HCT116 (cell line): ENCODE measurements at regions not wholly inside any gene's neighbourhood (a gene's known extent, or its start where the extent isn't known, plus 50 kb on each side); places are given as distances from the start of the nearest gene placed in this dataset.

Experiments
- ATAC-seq: fragments of 200-7000 bp; cut with Tn5 transposase; 2 replicates; pipeline ENCODE4 v1.9.1; 2020; ENCODE audit warnings: mild to moderate bottlenecking, moderate library complexity
- BruUV-seq: library from RNA; stranded (reverse); fragments of 400-500 nt; replicated peaks from 2 replicates; lab custom pipeline; 2021; lab: Mats Ljungman, UMichigan
- CTCF ChIA-PET: fragments of 300-600 bp; sonication (Branson Sonifier 250); formaldehyde crosslinking; loops from one replicate; lab custom pipeline; 2021; ENCODE audit warnings: antibody characterized with exemption; lab: Charles Lee
- POLR2A ChIA-PET: fragments of 300-600, 350-600 bp; sonication (Branson Sonifier 250); formaldehyde crosslinking; loops from one replicate; lab custom pipeline; 2021; ENCODE audit warnings: antibody characterized with exemption; lab: Charles Lee
- RAD21 ChIA-PET, 2 experiments: fragments of 300-600 bp; sonication (Branson Sonifier 250); formaldehyde crosslinking; loops; one replicate each; lab custom pipeline; 2023; ENCODE audit warnings: low total read pairs in 2 of 2; ENCODE audit not compliant: uncharacterized antibody in 2 of 2, unreplicated experiment in 2 of 2, low non-redundant PET in 1 of 2; lab: Charles Lee
- DNase-seq: peaks from one replicate; pipeline ENCODE4 v3.0.0-alpha.2; 2010; ENCODE audit warnings: low read depth, low spot score
- H2AFZ ChIP-seq: fragments of 200-600 bp; shearing (Covaris generic), sonication (generic); 2 replicates; pipeline ENCODE4 v1.6.1; 2017; ENCODE audit warnings: low read depth, mixed run types, mixed read lengths, antibody characterized with exemption, low read length; ENCODE audit not compliant: poor library complexity, severe bottlenecking
- H3K27ac ChIP-seq: 2 replicates; pipeline ENCODE4 v1.5.1; 2012; ENCODE audit warnings: low read depth, low read length
- H3K27me3 ChIP-seq: fragments of 200-600 bp; sonication (generic); 2 replicates; pipeline ENCODE4 v1.6.1; 2016; ENCODE audit warnings: mixed run types, low read length, mixed read lengths; ENCODE audit not compliant: insufficient read depth
- H3K36me3 ChIP-seq, 2 experiments: fragments of 200-500 bp in 1 of 2; fragments of 200-600 bp in 1 of 2; sonication (Bioruptor generic) in 1 of 2; sonication (generic) in 1 of 2; 2 replicates each; pipeline versions ENCODE4 v1.5.1 to v1.6.1; 2014 to 2016; ENCODE audit warnings: low read length in 2 of 2, inconsistent platforms in 1 of 2, mixed read lengths in 1 of 2, mixed run types in 1 of 2; ENCODE audit not compliant: insufficient read depth in 2 of 2, control insufficient read depth in 1 of 2
- H3K4me1 ChIP-seq, 2 experiments: fragments of 200-600 bp in 1 of 2; sonication (generic) in 1 of 2; 2 replicates each; pipeline versions ENCODE4 v1.5.1 to v1.6.1; 2012 to 2017; ENCODE audit warnings: low read length in 2 of 2, inconsistent platforms in 1 of 2, mild to moderate bottlenecking in 1 of 2, mixed read lengths in 1 of 2, mixed run types in 1 of 2, moderate library complexity in 1 of 2; ENCODE audit not compliant: insufficient read depth in 2 of 2, control insufficient read depth in 1 of 2
- H3K4me2 ChIP-seq: fragments of 200-600 bp; sonication (generic); 2 replicates; pipeline ENCODE4 v1.6.1; 2017; ENCODE audit warnings: mixed run types, low read length, mixed read lengths
- H3K4me3 ChIP-seq, 2 experiments: fragments of 200-600 bp in 1 of 2; sonication (generic) in 1 of 2; replicated peaks in 1 of 2; 2 replicates each; pipeline ENCODE4 v1.5.1; 2011 to 2016; ENCODE audit warnings: low read length in 2 of 2, control low read depth in 1 of 2, low read depth in 1 of 2, mild to moderate bottlenecking in 1 of 2, mixed read lengths in 1 of 2, mixed run types in 1 of 2
- H3K79me2 ChIP-seq: fragments of 200-600 bp; sonication (generic); 2 replicates; pipeline ENCODE4 v1.6.1; 2017; ENCODE audit warnings: mild to moderate bottlenecking, mixed run types, low read length, moderate library complexity, mixed read lengths; ENCODE audit not compliant: insufficient read depth
- H3K9ac ChIP-seq: fragments of 200-600 bp; sonication (generic); 2 replicates; pipeline ENCODE4 v1.6.1; 2016; ENCODE audit warnings: low read length, mixed read lengths
- H3K9me2 ChIP-seq: fragments of 200-600 bp; sonication (generic), shearing (Covaris generic); 2 replicates; pipeline ENCODE4 v1.6.1; 2017; ENCODE audit warnings: mixed run types, mild to moderate bottlenecking, moderate library complexity; ENCODE audit not compliant: insufficient read depth
- H3K9me3 ChIP-seq, 2 experiments: fragments of 200-500 bp in 1 of 2; fragments of 200-600 bp in 1 of 2; sonication (Bioruptor generic) in 1 of 2; sonication (generic) in 1 of 2; 2 replicates each; pipeline ENCODE4 v1.6.1; 2014 to 2017; ENCODE audit warnings: low read length in 2 of 2, mixed read lengths in 2 of 2, inconsistent platforms in 1 of 2, low read depth in 1 of 2, mild to moderate bottlenecking in 1 of 2, mixed run types in 1 of 2, moderate library complexity in 1 of 2; ENCODE audit not compliant: control insufficient read depth in 1 of 2, insufficient read depth in 1 of 2
- H4K20me1 ChIP-seq: fragments of 200-600 bp; sonication (generic), shearing (Covaris generic); 2 replicates; pipeline ENCODE4 v1.6.1; 2017; ENCODE audit warnings: mixed run types, mild to moderate bottlenecking, moderate library complexity; ENCODE audit not compliant: insufficient read depth
- CEBPB ChIP-seq: IDR thresholded peaks from 2 replicates; pipeline ENCODE4 v1.6.1; 2012; ENCODE audit warnings: low read depth
- EZH2phosphoT487 ChIP-seq: fragments of 200-600 bp; IDR thresholded peaks from 2 replicates; pipeline ENCODE4 v1.6.1; 2018; ENCODE audit warnings: antibody characterized with exemption, borderline replicate concordance
- JUND ChIP-seq: IDR thresholded peaks from 2 replicates; pipeline ENCODE4 v1.6.1; 2012
- POLR2A ChIP-seq: IDR thresholded peaks from 2 replicates; pipeline ENCODE4 v1.7.0; 2011; ENCODE audit warnings: borderline replicate concordance; ENCODE audit not compliant: insufficient read depth, insufficient read length; ENCODE audit errors: extremely low read depth
- POLR2AphosphoS5 ChIP-seq: IDR thresholded peaks from 2 replicates; pipeline ENCODE4 v1.6.1; 2011; ENCODE audit warnings: mild to moderate bottlenecking, low read depth, low read length, moderate library complexity
- RAD21 ChIP-seq: IDR thresholded peaks from 2 replicates; pipeline ENCODE4 v1.6.1; 2012; ENCODE audit warnings: low read depth, mild to moderate bottlenecking
- SP1 ChIP-seq: IDR thresholded peaks from 2 replicates; pipeline ENCODE4 v1.6.1; 2012; ENCODE audit warnings: low read depth
- SRF ChIP-seq: IDR thresholded peaks from 2 replicates; pipeline ENCODE4 v1.6.1; 2012; ENCODE audit warnings: low read depth
- TCF7L2 ChIP-seq: IDR thresholded peaks from 2 replicates; pipeline ENCODE4 v1.7.0; 2011; ENCODE audit warnings: borderline replicate concordance, inconsistent platforms; ENCODE audit not compliant: insufficient read depth, insufficient read length; ENCODE audit errors: extremely low read depth
- YY1 ChIP-seq: IDR thresholded peaks from 2 replicates; pipeline ENCODE4 v1.6.1; 2011; ENCODE audit warnings: low read length, low read depth, moderate library complexity, mild to moderate bottlenecking; ENCODE audit not compliant: insufficient replicate concordance; ENCODE audit errors: extremely low read depth
- ZFX ChIP-seq: fragments of 450-650 bp; IDR thresholded peaks from 2 replicates; pipeline ENCODE4 v1.6.1; 2017
- ZNF274 ChIP-seq: fragments of 200-500 bp; sonication (Bioruptor generic); IDR thresholded peaks from 2 replicates; pipeline ENCODE4 v1.6.1; 2014; ENCODE audit warnings: mild to moderate bottlenecking, low read depth, low read length, inconsistent platforms
- intact Hi-C: fragments of 100-400 bp; cut with micrococcal nuclease; formaldehyde crosslinking; loops from 2 replicates; pipeline ENCODE4 v1.10.0; 2022

DNA sequence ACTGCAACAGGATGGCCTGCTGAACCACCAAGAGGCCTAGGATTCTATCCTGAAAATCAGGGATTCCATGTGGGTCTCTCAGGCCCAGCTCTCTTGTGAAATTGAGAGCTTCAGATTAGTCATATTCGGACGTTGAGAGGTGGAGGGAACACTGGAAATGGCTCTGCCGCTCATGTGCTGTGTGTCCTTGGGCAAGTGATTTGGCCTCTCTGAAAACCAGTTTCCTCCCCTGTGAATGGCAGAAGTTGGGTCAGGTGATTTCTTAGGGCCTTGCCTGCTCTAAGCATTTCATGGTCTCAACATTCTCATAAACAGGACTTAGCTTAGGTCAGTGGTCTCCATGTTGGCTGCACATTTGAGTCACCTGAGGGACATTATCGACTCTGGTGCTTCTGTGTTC lies 470.1 kb downstream of the PREX1 start:
- ChIA-PET CTCF (no interaction called here), POLR2A (no interaction called here), RAD21 (no interaction called here)
- H3K36me3 ChIP-seq, result no peaks in the 10 kb centered on the region
- BruUV-seq, result no TSS peak
- no peaks in the 10 kb centered on the region for H4K20me1 ChIP-seq
- no peak overlapping the region for H3K4me2 ChIP-seq
- no peaks in the 10 kb centered on the region for H3K9me2 ChIP-seq
- H3K9me3 ChIP-seq, result no peaks in the 10 kb centered on the region
- H2AFZ ChIP-seq, result no peak overlapping the region
- no peak for DNase-seq
- no peaks in the 10 kb centered on the region for H3K27me3 ChIP-seq
- no peak overlapping the region for H3K9ac ChIP-seq
- H3K4me1 ChIP-seq, result no peaks in the 10 kb centered on the region
- no peak overlapping the region for H3K4me3 ChIP-seq
- ATAC-seq, result no peak
- no peak overlapping the region for H3K27ac ChIP-seq
- intact Hi-C loops, result no loop called here
- H3K79me2 ChIP-seq, result no peaks in the 10 kb centered on the region
- no peak for TF ChIP-seq POLR2A
- TF ChIP-seq EZH2phosphoT487, result no peak
- no peak for TF ChIP-seq CEBPB
- TF ChIP-seq TCF7L2, result no peak
- no peak for TF ChIP-seq SP1
- TF ChIP-seq SRF, result no peak
- TF ChIP-seq ZNF274, result no peak

DNA sequence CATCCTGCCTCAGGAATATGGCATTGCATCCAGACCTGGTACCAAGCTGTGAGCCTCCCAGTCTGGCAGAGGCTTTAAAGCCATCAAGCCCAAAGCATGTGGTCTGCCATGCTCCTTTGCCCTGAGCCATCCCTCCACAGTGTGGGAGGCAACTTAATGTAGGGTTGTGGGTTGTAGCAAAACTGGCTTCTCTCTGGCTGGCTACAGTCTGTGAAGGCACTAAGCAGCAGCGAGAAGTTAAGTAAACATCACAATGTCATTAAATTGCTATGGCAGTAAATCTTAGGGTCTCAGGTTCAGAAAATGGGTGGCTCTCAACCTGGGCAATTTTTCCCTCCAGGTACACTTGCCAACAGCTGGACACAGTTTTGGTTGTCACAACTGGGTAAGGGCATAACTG lies 472.9 kb downstream of the PREX1 start:
- H3K79me2 ChIP-seq, result no peaks in the 10 kb centered on the region
- ChIA-PET RAD21 (no interaction called here), CTCF (no interaction called here), POLR2A (no interaction called here)
- no peaks in the 10 kb centered on the region for H3K36me3 ChIP-seq
- H3K27me3 ChIP-seq, result peaks cover 2% of the 10 kb centered on the region; the same call in 1 of the 2 replicates
- no peak overlapping the region for H2AFZ ChIP-seq
- DNase-seq (no peak), ATAC-seq (no peak)
- TF ChIP-seq JUND, result no peak
- no peak for TF ChIP-seq YY1
- TF ChIP-seq ZFX, result no peak
- no peak for TF ChIP-seq RAD21
- TF ChIP-seq POLR2AphosphoS5, result no peak
- no TSS peak for BruUV-seq
- no peak overlapping the region for H3K9ac ChIP-seq
- no peak overlapping the region for H3K27ac ChIP-seq
- H3K4me2 ChIP-seq, result no peak overlapping the region
- no peak overlapping the region for H3K4me3 ChIP-seq
- intact Hi-C loops, result no loop called here
- no peaks in the 10 kb centered on the region for H3K9me2 ChIP-seq
- no peaks in the 10 kb centered on the region for H3K9me3 ChIP-seq
- H3K4me1 ChIP-seq, result no peaks in the 10 kb centered on the region
- no peaks in the 10 kb centered on the region for H4K20me1 ChIP-seq
